Activated CD4-positive, alpha-beta T cell treated with anti-CD3 and anti-CD28 coated beads for 48 hours (primary cell): ENCODE measurements at regions not wholly inside any gene's neighbourhood (a gene's known extent, or its start where the extent isn't known, plus 50 kb on each side); places are given as distances from the start of the nearest gene placed in this dataset.
"Not testable (repeated sequence)": the region's sequence is repeated elsewhere in the genome, so short reads cannot be mapped to it uniquely, and the experiment has no call there.

Experiments
- DNase-seq: peaks from one replicate; pipeline ENCODE4 v3.0.0-alpha.2; 2020

DNA sequence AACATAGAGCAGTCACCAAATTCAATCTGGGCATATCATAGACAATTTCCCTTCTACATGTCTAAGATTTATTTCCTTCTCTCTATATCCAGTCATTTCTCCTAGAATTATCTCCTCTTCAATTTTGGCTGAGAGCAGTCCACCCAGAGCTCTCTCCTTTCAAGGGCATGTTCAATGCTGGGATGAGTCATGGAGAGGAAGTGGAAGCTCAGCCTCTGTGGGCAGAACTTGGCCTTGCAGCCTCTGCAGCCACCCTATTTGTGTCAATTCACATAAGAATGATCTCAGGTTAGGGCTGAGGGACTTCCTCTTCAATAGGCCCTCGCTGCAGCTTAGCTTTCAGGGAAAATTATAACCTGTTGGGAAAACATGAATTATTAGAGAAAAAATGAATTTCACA is 560.8 kb downstream of the POM121L12 start:
- no peak for DNase-seq

DNA sequence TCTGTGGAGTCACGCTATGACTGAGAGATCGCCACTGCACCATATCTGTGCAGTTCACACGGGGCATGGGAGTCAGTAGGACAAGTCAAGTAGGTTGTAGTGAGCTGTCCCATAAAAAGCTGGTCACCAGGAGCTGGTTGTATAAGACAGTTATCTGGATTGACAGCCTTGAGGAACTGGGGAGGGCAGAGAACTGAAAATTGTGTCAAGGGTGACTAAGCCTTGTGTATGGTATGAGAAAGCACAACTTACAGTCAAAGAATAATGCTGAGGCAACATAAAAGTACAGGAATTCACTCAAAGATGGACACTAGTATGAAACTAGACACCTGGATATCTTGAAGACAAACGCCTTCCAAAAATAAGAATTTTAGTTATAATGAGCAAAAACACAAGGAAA is 564.9 kb downstream of the POM121L12 start:
- DNase-seq: no peak

DNA sequence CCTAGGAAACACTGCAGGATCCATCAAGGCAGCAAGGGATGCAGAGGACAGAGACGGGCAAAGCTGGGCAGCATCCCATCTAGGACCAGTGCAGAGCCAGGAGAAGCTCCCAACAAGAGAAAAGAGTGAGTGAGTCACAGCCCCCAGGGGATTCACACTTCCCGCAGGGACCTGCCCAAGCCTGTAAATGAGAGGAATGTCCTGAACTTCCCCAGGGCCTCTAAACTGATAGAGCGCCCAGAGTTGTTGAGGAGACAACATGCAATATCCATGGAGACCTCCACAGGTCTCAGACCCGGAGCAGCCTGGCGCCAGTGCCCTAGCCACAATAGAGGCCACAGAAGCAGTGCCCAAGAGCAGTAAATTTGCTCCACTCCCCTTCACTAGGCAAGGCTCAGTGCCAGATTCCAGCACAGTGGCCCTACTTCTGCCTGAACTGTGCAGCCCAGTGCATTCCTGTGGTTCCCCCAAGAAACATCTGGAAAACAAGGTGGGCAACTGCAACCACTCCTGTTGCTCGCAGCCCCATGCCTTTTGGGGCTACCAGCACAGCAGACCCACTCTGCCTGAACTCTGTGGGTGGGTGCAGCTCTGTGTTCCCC is 567.5 kb downstream of the POM121L12 start:
- no peak for DNase-seq

DNA sequence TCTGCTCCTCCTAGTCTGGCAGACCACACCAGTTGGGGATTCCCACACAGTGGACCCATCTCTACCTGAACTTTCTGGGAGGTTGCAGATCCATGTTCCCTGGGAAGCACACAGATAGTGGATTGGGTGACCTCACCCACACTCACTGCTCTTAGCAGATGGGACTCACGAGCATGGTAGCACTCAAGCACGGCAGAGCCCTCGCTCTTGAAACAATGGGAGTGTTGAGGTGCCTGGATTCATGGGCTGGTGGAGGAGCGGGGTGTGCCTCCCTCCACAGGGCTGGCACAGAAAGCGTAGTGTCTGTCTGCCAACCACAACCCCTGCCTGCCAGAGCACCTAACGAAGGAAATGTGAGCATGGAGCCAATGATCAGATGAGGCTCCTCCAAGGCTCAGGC is 568.0 kb downstream of the POM121L12 start:
- DNase-seq: no peak

DNA sequence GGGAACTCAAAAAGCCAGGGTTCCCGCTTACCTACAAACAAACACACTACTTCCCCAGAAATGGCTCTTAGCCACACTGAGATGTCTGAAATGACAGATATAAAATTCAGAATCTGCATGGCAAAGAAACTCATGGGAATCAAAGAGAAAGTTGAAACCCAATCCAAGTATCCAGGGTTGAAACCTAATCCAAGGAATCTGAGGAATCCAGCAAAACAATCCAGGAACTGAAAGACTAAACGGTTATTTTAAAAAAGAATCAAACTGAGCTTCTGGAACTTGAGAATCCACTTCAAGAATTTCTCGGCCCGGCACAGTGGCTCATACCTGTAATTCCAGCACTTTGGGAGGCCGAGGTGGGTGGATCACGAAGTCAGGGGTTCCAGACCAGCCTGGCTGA is 568.8 kb downstream of the POM121L12 start:
- no peak for DNase-seq

DNA sequence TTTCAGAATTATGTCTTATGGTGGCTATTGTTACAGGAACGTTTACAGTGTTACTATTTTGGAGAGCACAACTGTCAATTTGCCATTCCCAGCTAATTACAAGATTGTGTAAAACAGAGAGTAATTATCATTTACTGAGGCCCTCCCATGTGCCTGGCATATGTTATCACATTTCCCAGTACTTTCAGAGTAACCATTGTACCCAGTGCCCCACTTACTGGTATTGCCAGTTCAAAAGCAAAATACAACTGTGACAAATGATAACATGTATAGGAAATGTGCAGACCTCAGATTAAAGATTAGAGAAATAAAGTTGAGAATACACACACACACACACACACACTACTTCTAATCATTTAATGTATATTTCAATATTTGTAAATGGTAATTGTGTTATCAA is 572.5 kb downstream of the POM121L12 start:
- no peak for DNase-seq

DNA sequence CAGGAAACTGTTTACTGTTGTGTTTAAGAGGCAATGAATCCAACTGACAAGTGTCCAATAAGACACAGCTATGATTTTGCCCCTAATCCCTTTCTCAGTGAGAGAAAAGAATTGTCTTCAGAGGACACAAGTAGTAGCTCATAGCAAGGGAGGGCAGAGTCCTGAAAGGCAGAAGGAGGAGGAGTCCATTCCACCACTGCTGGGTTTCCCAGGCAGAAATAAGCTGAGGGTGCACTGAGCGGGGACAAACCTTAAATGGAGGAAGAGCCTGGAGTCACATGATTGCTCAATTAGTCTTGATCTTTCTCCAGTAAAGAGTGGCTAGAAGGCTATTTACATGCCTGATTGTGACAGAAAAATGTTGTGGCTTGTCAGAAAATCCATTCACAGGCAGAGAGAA is 573.8 kb downstream of the POM121L12 start:
- no peak for DNase-seq

DNA sequence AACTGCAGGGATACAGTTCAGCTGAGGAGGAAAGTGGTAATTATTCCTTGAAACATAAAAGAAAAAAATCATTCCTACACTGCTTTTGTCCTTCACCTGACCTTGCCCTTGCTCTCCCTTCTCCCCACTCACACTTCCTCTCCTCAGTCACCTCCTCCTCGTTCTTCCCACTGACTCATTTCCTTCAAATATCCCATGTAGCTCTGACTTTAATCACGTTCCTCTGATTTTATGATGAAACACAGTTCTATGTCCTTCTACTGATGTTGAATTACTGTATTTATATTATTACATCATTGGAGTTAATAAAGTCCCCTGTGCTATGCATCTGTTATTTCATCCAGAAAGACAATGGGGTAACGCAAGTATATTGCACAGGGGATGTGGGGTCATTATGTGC is 575.6 kb downstream of the POM121L12 start:
- DNase-seq: no peak

DNA sequence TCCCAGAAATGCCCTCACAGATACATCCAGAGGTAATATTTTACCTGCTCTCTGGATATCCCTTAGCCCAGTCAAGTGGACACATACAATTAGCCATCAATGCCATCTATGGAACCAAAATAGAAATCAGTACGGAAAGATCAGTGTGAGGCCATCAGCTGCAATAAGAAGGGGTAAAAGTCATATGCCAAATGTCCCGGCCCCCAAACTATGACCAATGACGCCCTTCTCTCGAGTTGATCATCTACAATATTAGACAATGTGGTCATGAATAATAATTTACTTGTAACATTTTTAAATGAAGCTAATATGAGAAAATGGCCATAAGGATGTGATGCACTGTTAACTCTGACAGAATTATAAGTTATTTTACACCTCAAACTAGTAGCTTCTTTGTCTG is 588.9 kb downstream of the POM121L12 start:
- no peak for DNase-seq

DNA sequence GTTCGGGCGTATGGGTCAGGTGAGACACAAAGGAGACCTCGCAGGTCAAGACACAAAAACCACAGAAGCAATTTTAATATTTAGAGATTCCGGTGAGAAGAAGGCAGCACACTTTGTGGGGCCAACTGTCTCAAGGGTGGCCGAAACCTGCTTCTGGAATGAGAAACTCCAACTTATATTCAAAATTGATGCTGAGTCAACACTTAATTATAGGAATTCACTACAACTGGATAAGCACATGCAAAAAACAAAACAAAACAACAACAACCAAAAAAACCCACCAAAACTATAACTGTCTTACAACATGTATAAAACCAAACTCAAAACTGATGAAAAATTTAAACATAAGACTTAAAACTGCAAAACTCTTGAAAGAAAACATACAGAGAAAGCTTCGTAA is 593.3 kb downstream of the POM121L12 start:
- no peak for DNase-seq

DNA sequence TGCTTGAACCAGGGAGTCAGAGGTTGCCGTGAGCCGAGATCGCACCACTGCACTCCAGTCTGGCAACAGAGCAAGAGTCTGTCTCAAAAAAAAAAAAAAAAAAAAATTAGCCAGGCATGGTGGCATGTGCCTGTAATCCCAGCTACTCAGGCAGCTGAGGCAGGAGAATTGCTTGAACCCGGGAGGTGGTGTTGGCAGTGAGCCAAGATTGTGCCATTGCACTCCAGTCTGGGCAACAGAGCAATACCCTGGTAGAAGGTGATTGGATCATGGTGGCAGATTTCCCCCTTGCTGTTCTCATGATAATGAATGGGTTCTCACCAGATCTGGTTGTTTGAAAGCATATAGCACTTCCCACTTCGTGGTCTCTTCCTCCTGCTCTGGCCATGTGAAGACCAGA is 599.8 kb downstream of the POM121L12 start:
- DNase-seq: not testable (repeated sequence)

DNA sequence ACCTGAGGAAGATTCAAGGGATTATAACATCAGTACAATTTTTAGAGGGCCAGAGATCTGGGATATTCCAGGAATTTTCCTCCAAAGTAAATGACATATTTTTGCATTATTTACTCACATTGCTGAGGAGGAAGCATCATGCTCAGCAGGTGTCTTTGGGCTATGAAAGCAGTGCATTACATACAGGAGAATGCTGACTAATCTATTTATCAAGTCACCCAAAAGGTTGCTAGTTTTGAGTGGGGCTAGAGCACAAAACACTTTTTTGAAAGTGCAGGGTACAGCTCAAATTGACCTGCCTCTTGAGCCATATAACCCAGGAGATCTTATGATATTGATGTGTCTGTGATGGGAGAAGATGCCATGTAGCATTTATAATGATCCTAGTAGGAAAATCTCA is 603.1 kb downstream of the POM121L12 start:
- DNase-seq: no peak

DNA sequence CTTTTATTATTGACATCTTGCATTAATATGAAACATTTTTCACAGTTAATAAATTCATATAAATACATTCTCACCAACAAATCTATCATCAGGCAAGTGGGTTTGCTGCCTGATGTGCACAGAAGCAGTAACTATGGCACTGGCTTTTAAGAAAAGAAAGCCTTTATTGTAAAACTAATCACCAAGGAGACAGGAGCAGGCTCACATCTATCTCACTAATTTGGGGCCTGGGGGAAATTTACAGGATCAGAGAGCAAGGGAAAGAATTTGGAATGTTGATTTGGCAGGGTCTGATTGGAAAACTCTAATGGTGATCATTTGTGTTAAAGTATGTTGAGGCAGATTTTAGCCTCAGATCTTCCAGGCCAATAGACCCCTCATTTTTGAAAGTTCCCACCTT is 605.7 kb downstream of the POM121L12 start:
- no peak for DNase-seq

DNA sequence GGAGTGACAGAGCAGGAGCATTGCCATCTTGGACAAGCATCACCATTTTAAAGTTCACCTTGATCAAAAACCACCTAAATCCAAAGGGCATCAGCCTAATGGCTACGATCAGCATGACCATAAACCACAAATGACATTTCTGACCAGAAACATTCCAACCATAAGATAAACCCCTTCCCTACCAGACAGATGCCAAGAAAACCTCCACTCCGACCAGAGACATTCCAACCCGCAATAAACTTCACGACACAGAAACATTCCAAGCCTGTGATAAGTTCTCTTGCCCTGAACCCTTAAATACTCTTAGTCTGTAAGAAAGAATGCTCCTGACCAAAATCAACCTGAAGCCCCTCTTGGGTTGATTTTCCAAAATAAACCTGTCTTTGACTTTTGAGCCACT is 606.9 kb downstream of the POM121L12 start:
- DNase-seq: no peak

DNA sequence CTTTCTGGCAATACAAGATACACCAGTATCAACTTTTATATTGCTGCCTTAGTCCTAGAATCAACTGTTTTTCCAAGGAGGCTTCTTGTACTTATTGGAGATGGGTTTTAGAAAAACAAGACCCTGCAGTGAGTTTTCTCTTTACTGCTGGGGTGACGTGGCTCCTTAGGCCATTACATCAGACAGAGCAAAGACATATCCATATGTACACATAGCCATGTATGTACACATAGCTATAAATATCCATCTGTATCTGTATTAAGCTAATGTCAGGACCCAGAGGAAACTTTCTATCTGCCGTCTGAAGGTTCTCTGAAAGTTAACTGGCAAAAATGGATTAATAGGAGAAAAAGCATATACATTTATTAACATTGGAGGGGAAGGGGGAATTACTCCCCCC is 607.4 kb downstream of the POM121L12 start:
- no peak for DNase-seq

DNA sequence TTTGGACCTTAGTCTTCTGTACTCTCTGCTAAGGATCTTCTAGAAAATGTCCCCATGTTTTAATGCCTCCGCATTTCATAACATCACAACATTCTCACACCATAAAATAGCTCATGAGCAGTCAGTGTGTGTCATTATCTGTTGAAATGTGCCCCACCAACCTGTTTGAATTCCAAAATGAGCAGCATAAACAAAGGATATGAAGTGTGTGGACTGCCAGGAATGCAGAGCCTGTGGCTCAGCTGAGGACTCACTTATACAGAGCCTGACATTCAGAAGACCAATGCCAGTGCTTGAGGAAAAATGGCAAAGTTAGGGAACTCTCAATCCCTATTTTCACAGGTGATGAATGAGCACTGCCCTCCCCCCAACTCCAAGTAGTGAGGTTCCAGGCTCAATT is 621.4 kb downstream of the POM121L12 start:
- DNase-seq: no peak

DNA sequence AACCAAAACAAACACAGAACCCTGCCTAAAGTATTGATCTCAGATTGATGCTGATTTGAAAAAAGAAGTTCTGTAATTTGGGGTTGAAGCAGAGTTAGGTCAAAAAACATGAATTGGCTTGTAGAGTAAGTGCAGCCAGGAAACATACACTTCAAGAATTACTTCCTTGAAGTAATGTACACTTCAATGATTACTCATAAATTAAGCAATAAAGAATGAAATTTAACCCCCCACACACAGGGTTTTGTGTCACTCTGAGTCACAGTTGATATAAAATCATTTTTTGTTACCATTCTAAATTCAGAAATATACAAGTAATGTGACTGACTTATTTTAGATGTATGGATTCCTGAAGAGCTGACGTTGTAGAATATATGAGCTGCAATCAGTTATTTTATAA is 622.2 kb downstream of the POM121L12 start:
- no peak for DNase-seq

DNA sequence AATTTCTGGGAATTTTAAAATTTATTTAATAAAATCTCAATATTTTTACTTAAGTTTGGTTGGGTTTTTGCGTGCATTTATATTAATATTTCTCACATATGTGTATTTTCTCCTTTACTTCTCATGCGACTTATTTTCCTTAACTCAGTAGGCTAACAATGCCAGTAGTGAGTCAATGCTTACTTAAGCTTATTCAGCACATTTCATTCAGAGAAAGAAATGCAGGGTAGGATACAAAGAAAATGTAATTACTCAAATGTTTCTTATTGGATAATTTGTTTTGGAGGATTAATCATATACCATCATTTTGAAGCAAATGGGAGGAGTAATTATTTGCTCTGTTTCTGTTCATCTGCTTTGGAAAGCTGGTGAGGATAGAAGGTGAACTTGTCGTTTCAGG is 623.5 kb downstream of the POM121L12 start:
- no peak for DNase-seq

DNA sequence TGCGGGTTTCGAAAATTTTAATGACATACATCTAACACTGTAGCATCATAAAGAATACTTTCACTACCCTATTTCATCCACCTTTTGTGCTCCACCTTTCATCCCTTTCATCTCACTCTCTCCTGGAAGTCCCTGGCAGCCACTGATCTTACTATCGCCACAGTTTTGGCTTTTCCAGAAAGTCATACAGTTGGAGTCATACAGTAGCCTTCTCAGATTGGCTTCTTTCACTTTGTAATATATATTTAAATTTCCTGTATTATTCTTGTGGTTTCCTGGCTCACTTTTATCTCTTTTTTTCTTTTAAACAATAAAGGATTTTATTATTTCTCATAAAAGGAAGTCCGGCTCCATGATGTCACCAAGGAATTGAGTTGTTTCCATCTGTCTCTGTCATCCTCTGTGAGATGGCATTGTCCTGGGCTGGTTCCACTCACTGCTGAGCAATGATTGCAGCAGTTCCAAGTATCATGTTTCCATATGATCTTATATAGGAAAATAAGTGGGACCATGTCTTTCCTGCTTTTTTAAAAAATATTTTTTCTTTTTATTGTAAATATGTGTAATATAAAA is 626.3 kb downstream of the POM121L12 start:
- no peak for DNase-seq

DNA sequence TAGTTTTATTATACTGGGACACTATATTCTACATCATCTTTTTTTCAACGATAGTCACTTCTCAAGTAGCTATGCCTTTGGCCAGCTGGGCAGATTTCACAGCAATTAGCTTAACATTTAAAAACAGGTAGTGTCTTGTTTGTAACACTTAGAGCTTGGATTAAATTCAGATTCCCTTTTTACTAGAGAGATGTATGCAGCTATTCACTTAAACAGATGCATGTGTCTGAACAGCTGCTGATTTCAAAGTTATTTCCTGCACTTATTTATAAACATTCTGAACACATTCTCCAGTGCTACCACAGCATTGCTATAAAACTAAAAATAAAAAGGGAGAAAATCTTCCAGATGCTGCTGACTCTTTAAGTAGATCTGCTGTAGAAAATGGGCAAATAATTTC is 637.2 kb downstream of the POM121L12 start:
- no peak for DNase-seq

DNA sequence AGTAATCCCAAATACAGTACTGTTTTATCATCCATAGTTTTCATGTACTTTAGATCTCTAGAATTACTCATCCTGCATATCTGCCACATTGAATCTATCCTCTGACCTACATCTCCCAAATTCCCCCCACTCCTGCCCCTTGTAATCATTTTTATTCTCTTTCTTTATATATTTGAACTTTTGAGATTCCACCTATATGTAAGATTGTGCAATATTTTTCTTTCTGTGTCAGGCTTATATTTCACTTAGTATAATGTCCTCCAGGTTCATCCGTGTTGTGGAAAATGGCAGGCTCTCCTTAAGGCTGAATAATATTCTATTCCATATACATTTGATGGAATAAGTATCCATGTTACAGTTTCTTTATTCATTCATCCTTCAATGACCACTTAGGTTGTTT is 640.4 kb downstream of the POM121L12 start:
- DNase-seq: no peak

DNA sequence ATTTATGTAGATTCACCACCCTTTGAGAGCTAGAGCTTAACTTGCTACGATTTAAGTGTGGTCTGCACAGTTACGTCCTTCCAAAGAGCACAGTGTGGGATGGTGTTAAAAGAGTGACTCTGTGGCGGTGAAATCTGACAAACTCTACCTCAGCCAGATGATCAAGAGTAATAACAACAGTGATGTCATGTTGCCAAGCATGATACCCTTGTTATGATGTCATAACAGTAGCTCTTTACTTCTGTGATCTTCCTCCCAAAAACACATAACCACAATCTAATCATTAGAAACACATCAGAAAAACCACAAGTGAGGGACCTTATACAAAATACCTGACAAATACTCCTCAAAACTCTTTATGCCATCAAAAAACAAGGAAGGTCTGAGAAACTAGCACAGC is 649.3 kb downstream of the POM121L12 start:
- no peak for DNase-seq

DNA sequence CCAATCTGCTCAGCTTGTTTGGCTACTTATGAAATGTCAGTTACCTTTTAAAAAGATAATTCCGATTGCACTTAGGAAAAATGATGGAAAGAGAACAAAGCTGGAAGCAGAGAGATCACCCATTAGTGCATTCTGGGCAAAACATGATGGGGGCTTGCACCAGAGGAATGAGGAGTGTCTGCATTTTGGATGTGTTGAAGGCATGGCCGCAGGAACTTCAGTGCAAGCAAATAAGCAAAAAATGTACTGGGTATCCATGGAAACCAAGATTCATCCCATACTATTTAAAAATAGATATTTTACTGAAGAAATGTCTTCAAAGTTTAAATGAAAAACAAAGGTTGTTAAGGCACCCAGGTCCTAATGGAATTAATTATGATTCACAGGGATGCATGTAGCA is 655.0 kb downstream of the POM121L12 start:
- DNase-seq: no peak

DNA sequence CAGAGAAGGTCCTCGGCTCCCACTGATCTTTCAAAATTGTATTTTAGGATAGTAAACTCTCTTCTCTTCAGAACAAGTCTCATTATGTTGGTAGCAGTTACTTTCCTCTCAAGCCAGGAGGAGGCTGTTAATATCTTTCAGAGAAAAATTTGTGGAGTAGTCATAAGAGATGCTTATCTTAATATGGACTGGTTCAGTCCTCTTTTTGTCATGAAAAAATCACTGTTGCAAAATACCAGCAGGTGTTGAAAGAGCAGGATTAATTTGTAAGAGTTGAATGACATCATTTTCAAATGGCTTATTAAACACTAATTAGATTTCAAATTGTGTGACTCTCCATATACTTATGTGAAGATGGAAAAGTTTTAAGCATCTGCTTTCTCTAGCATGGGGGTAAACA is 662.5 kb downstream of the POM121L12 start:
- DNase-seq: no peak

DNA sequence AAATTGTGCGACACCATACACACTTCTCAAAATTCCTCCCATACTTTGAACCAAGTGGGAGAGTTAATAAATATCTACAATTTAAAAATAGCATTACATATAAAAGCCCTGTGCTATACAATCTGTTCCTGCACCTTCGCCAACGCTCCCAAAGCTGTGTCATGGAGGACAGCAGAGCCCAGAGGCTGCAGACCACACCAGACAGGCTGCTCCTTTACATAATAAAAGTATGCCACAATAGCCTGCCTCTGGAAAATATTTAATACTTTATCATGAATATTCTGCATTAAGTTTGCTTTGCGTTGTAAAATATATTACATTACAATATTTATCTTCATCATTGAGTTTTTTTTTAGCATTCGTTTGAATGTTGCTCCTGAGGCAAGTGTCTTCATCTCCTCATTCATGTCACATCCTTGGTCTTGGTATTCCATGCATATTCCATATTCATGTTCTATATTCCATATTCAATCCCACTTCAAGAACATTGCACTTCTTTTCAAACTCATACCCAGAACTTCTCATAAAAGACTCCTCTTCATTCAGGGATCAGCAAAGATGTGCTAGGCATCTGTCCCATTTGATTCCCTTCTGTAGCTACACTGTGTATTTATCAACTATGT is 663.9 kb downstream of the POM121L12 start:
- DNase-seq: no peak
